ENCODE measurements at regions not wholly inside any gene's neighbourhood (a gene's known extent, or its start where the extent isn't known, plus 50 kb on each side); places are given as distances from the start of the nearest gene placed in this dataset.

- H2BK20ac ChIP-seq (ENCODE audit: low read depth, low read length) = no peak overlapping the region
- H3K18ac ChIP-seq (ENCODE audit: low read depth, low read length) = no peak overlapping the region
- H4K91ac ChIP-seq (ENCODE audit: insufficient read depth, low read depth, low read length) = no peak overlapping the region
- no peaks in the 10 kb centered on the region for H3K9me1 ChIP-seq (ENCODE audit: insufficient read depth, low read length)
- peaks cover 5% of the 10 kb centered on the region for H3K9me3 ChIP-seq (ENCODE audit: control insufficient read depth, insufficient read depth, low read length)
- no peaks in the 10 kb centered on the region for H4K20me1 ChIP-seq (ENCODE audit: insufficient read depth, low read length)
- no peak overlapping the region for H3K14ac ChIP-seq (replicated peaks; ENCODE audit: low read depth, low read length)
- H3K36me3 ChIP-seq (ENCODE audit: control insufficient read depth, insufficient read depth, low read length) = no peaks in the 10 kb centered on the region
- no peak overlapping the region for H3K4me2 ChIP-seq (ENCODE audit: low read depth, low read length)
- no peak overlapping the region for H2BK15ac ChIP-seq (ENCODE audit: low read depth, low read length)
- CTCF ChIA-PET = no interaction called here
- no peak for DNase-seq
- dilution Hi-C loops (cut with HindIII; ENCODE audit: low sequenced_read_pairs, unreplicated experiment) = no loop called here
- no peak overlapping the region for H2BK5ac ChIP-seq (ENCODE audit: low read depth, low read length, poor library complexity, severe bottlenecking)
- H2AK9ac ChIP-seq (replicated peaks; ENCODE audit: low read depth, low read length, poor library complexity) = no peak overlapping the region
- no peak overlapping the region for H3K9ac ChIP-seq (ENCODE audit: low read depth, low read length)
- no peak for ATAC-seq (ENCODE audit: low read depth)
- no peak overlapping the region for H3K56ac ChIP-seq (ENCODE audit: extremely low read depth, insufficient read depth, low read length)
- no peak for TF ChIP-seq MAZ (IDR thresholded peaks at IDR 0.05; ENCODE audit: borderline replicate concordance, low read depth, low read length)
- no peak for TF ChIP-seq RCOR1 (IDR thresholded peaks at IDR 0.05; ENCODE audit: insufficient replicate concordance, low read length)
- no peak for TF ChIP-seq NFE2L2 (IDR thresholded peaks at IDR 0.05; ENCODE audit: low read depth, low read length)
- TF ChIP-seq FOS (IDR thresholded peaks at IDR 0.05; ENCODE audit: low read depth, low read length) = no peak
- TF ChIP-seq, protein P1, sequence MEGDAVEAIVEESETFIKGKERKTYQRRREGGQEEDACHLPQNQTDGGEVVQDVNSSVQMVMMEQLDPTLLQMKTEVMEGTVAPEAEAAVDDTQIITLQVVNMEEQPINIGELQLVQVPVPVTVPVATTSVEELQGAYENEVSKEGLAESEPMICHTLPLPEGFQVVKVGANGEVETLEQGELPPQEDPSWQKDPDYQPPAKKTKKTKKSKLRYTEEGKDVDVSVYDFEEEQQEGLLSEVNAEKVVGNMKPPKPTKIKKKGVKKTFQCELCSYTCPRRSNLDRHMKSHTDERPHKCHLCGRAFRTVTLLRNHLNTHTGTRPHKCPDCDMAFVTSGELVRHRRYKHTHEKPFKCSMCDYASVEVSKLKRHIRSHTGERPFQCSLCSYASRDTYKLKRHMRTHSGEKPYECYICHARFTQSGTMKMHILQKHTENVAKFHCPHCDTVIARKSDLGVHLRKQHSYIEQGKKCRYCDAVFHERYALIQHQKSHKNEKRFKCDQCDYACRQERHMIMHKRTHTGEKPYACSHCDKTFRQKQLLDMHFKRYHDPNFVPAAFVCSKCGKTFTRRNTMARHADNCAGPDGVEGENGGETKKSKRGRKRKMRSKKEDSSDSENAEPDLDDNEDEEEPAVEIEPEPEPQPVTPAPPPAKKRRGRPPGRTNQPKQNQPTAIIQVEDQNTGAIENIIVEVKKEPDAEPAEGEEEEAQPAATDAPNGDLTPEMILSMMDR (conservative IDR thresholded peaks at IDR 0.05; ENCODE audit: low read depth, low read length) = no peak
- H3K79me1 ChIP-seq (ENCODE audit: low read depth in 1 of 2, low read length in 2 of 2) = no peaks in the 10 kb centered on the region
- H3K4me1 ChIP-seq (ENCODE audit: control insufficient read depth, insufficient read depth, low read length) = no peaks in the 10 kb centered on the region
- H3K4me3 ChIP-seq (ENCODE audit: insufficient read depth, low read depth, low read length) = no peak overlapping the region
- no peak overlapping the region for H2AFZ ChIP-seq (replicated peaks; ENCODE audit: low read length, poor library complexity)
- H2BK120ac ChIP-seq (ENCODE audit: low read depth, low read length) = no peak overlapping the region
- no peaks in the 10 kb centered on the region for H3K27me3 ChIP-seq (ENCODE audit: control insufficient read depth, insufficient read depth, low read length)
- intact Hi-C loops (cut with micrococcal nuclease) = no loop called here
- no CpG with 5 or more reads among the region's 1 CpG for WGBS, 2 experiments (ENCODE audit: extremely low coverage in 2 of 2, insufficient read length in 1 of 2)
- no peak overlapping the region for H3K23ac ChIP-seq (ENCODE audit: low read depth, low read length)
- BruUV-seq (replicated peaks) = no TSS peak
- H3K4ac ChIP-seq (ENCODE audit: low read depth, low read length) = no peak overlapping the region
- no peak overlapping the region for H4K5ac ChIP-seq (ENCODE audit: low read depth, low read length)
- no peak overlapping the region for H3K27ac ChIP-seq (ENCODE audit: insufficient read depth, low read length)
- POLR2A ChIA-PET (ENCODE audit: unreplicated experiment) = no interaction called here
- H2AK5ac ChIP-seq (ENCODE audit: low read depth, low read length) = no peak overlapping the region
- no peak overlapping the region for H4K8ac ChIP-seq (ENCODE audit: low read depth in 2 of 2, low read length in 2 of 2)
- in situ Hi-C loops (cut with MboI; ENCODE audit: low sequenced_read_pairs) = no loop called here
Observed at GRCh38 chr14:44372807-44373489, 134.1 kb downstream of the FSCB start.
